Activated naive CD4-positive, alpha-beta T cell treated with anti-CD3 and anti-CD28 coated beads, Interleukin-2, amount 10 ng/mL, durations not matched to agents 7 days and 5 days (primary cell): ENCODE measurements at regions not wholly inside any gene's neighbourhood (a gene's known extent, or its start where the extent isn't known, plus 50 kb on each side); places are given as distances from the start of the nearest gene placed in this dataset.

ENCODE experiments used
- CTCF ChIA-PET: fragments of 350-600 bp; sonication (Branson Sonifier 250); formaldehyde crosslinking; loops from one replicate; lab custom pipeline; 2021; ENCODE audit warnings: antibody characterized with exemption; lab: Charles Lee
- DNase-seq: peaks from one replicate; pipeline ENCODE4 v3.0.0-alpha.2; 2020
- H3K27ac Mint-ChIP-seq: one replicate; pipeline ENCODE4 v1.8.0; 2021; ENCODE audit warnings: mild to moderate bottlenecking, moderate library complexity, mixed read lengths
- H3K27me3 Mint-ChIP-seq: one replicate; pipeline ENCODE4 v1.8.0; 2021; ENCODE audit warnings: mild to moderate bottlenecking, mixed read lengths
- H3K36me3 Mint-ChIP-seq: one replicate; pipeline ENCODE4 v1.8.0; 2021; ENCODE audit warnings: mixed read lengths
- H3K4me1 Mint-ChIP-seq: one replicate; pipeline ENCODE4 v1.8.0; 2021; ENCODE audit warnings: mixed read lengths
- H3K4me3 Mint-ChIP-seq: one replicate; pipeline ENCODE4 v1.8.0; 2021; ENCODE audit warnings: mild to moderate bottlenecking, moderate library complexity, mixed read lengths
- H3K9me3 Mint-ChIP-seq: one replicate; pipeline ENCODE4 v1.8.0; 2021; ENCODE audit warnings: mixed read lengths

GRCh38 chr2:42905341-42906110 is 113.1 kb upstream of the HAAO start:
- no peak for DNase-seq
- H3K36me3 Mint-ChIP-seq: no peaks in the 10 kb centered on the region
- H3K9me3 Mint-ChIP-seq: no peaks in the 10 kb centered on the region
- no peak overlapping the region for H3K4me3 Mint-ChIP-seq
- no peaks in the 10 kb centered on the region for H3K4me1 Mint-ChIP-seq
- no peak overlapping the region for H3K27ac Mint-ChIP-seq
- peaks cover 50% of the 10 kb centered on the region for H3K27me3 Mint-ChIP-seq
- CTCF ChIA-PET: no interaction called here

DNA sequence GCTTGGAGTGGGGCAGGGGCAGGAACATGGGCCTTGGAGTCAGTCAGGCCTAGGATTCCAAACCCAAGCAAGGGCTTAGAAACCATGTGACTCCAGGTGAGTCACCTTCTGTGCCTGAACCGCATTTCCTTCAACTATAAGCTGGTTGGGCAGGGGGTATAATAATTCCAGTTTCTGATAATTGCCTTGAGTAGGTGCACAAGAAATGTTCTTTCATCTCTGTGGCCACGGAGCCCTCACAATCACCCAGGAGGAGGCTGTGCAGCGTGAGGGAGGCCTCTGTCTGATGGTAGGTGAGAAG is 112.1 kb upstream of the HAAO start:
- no peak overlapping the region for H3K4me3 Mint-ChIP-seq
- H3K4me1 Mint-ChIP-seq: no peaks in the 10 kb centered on the region
- peaks cover 48% of the 10 kb centered on the region for H3K27me3 Mint-ChIP-seq
- no peak overlapping the region for H3K27ac Mint-ChIP-seq
- no peaks in the 10 kb centered on the region for H3K9me3 Mint-ChIP-seq
- H3K36me3 Mint-ChIP-seq: no peaks in the 10 kb centered on the region
- DNase-seq: no peak
- CTCF ChIA-PET: interaction anchor here (0.6 kb wide), 1 partner anchor 8 kb away, joined by 4 read pairs; no protein-coding TSS in a partner anchor

DNA sequence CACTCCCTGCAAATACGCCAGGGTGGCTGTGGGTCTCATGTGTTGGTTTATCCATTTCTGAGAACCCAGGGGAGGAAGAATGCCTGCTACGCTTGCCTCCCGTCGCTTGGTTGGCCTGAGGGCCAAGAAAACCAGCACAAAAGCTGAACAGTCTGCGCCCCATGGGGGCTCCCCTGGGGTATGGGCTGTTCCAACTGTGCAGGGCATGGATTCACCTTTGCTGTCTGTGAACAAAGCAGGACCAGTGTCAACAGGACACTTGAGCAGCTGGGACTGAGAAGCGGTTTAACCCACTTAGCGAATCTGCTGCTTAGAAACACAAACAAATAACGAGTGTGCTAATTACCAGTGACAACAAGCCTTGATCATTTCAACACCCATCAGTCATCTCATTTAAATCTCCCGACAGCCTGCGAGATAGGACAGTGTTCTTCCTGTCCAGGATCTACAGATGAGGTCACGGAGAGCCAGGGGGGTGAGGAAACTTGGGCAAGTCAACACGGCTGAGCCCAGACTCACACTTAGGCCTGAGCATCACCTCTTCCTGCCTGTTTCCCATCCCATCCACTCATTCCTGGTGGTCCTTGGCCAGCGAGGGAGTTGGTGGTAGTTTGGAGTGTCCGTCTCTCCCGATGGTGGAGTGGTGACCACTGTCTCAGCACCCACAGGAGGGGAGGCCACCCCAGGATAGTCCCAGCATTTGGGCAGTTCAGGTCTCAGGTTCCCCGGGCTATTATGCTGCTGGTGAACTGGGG is 111.6 kb upstream of the HAAO start:
- Mint-ChIP-seq H3K27ac (no peak overlapping the region), H3K4me1 (no peaks in the 10 kb centered on the region), H3K4me3 (no peak overlapping the region), H3K36me3 (no peaks in the 10 kb centered on the region), H3K27me3 (peaks cover 43% of the 10 kb centered on the region), H3K9me3 (no peaks in the 10 kb centered on the region)
- CTCF ChIA-PET: interaction anchor here (0.6 kb wide), 1 partner anchor 8 kb away, joined by 4 read pairs; no protein-coding TSS in a partner anchor
- no peak for DNase-seq

DNA sequence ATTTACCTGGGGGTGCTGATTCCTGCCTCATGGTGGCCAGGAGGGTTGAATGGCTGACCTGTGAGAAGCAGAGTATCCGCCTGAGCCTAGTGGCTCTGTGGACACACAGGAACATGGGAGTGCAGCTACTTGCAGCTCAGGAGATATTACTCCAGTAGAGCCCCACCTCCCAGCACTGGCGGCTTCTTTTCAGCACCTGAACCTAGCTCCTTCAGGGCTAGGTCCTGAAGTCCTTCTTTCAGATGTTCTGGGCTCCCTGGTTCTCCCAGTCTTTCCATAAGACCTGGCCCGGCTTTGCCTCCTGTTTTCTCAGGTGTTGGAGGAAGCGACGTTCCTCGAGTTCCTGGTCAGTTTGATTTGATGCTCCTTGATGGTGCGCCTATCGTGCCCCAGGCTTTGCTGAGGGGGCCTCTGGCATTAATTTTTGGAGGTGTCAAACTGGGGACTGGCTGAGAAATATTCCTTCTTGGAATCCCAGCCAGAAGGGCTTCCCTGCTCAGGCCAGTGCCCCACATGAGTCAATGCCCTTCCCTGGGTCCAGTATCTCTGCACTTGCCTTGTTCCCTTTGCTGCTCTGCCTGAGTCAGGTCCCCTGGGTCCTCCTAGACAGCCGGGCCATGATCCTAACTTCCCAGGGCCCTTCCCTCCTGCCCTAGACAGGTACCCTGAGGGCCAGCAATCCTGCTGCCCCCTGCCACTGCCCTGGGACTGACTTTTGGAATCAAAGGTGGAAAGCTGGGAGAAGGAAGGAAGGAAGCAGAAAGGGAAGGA is 110.7 kb upstream of the HAAO start:
- no peak overlapping the region for H3K27ac Mint-ChIP-seq
- no peak for DNase-seq
- H3K27me3 Mint-ChIP-seq: peaks cover 37% of the 10 kb centered on the region
- no peaks in the 10 kb centered on the region for H3K4me1 Mint-ChIP-seq
- CTCF ChIA-PET: interaction anchor here (0.6 kb wide), 1 partner anchor 44 kb away, joined by 3 read pairs; no protein-coding TSS in a partner anchor
- no peak overlapping the region for H3K4me3 Mint-ChIP-seq
- no peaks in the 10 kb centered on the region for H3K9me3 Mint-ChIP-seq
- no peaks in the 10 kb centered on the region for H3K36me3 Mint-ChIP-seq

DNA sequence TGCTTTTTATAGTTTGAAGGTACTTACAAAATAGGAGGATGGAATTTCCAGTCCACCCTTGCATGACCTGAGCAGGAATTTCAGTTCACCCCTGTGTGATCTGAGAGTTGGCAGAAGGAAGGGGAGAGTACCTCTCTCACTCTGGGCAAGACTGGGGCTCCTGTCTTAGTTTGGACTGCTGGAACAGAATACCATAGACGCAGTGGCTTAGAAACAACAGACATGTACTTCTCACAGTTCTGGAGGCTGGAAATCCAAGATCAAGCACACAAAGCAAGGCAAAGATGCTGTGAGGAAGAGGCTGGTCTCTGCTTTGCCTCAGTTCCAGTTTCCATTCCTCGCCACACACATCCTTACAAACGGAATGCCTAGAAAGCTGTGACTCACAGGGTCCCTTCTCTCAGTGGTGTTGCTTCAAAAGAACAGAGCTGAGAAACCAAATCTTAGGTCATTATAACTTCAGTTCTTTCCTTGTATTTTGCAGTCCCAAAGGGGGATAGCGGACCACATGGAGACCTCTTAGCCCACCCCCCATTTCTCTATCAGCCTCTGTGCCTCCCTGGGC is 108.8 kb upstream of the HAAO start:
- CTCF ChIA-PET: interaction anchor here (1.8 kb wide), 1 partner anchor 584 kb away, joined by 5 read pairs; no protein-coding TSS in a partner anchor
- H3K27ac Mint-ChIP-seq: no peak overlapping the region
- DNase-seq: no peak
- H3K36me3 Mint-ChIP-seq: no peaks in the 10 kb centered on the region
- no peaks in the 10 kb centered on the region for H3K9me3 Mint-ChIP-seq
- peaks cover 26% of the 10 kb centered on the region for H3K27me3 Mint-ChIP-seq
- H3K4me1 Mint-ChIP-seq: no peaks in the 10 kb centered on the region
- H3K4me3 Mint-ChIP-seq: no peak overlapping the region

DNA sequence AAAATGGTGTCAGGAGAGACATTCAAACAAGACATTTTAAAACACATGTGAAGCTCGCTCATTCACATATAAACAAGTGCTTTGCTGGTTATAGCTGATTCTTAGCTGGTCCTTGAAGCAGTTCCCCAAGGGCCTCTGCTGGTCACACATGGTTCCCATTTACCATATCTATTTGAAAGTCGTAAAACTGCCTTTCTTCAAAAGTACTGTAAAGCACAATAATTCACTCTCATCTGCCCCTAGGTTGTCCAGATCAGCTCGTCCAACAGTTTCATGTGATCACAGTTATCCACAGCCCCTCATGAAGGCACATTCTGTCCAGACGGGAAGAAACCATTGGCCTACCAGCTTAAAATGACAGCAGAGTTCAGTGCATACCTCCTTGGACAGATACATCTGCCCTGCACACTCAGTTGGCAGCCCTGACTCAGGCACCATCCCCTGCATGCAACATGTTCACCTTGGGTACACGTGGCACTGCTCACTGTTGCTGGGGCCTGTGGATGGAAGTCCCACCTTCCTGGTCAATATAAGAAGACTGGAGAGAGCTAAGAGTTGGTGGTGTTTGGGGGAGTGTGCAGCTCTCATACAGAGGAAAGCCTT is 108.0 kb upstream of the HAAO start:
- Mint-ChIP-seq H3K4me1 (no peaks in the 10 kb centered on the region), H3K36me3 (no peaks in the 10 kb centered on the region), H3K4me3 (no peak overlapping the region), H3K27me3 (peaks cover 18% of the 10 kb centered on the region), H3K27ac (no peak overlapping the region), H3K9me3 (no peaks in the 10 kb centered on the region)
- no peak for DNase-seq
- CTCF ChIA-PET: interaction anchor here (0.7 to 1.8 kb wide), 3 partner anchors 19 to 585 kb away, joined by 3 to 5 read pairs (median 3); no protein-coding TSS in a partner anchor

GRCh38 chr2:42897358-42897757 is 105.0 kb upstream of the HAAO start:
- H3K27me3 Mint-ChIP-seq: peaks cover 24% of the 10 kb centered on the region
- H3K27ac Mint-ChIP-seq: no peak overlapping the region
- CTCF ChIA-PET: interaction anchor here (1.4 kb wide), 1 partner anchor 587 kb away, joined by 3 read pairs; no protein-coding TSS in a partner anchor
- H3K36me3 Mint-ChIP-seq: no peaks in the 10 kb centered on the region
- no peak for DNase-seq
- H3K4me3 Mint-ChIP-seq: no peak overlapping the region
- H3K4me1 Mint-ChIP-seq: no peaks in the 10 kb centered on the region
- no peaks in the 10 kb centered on the region for H3K9me3 Mint-ChIP-seq

DNA sequence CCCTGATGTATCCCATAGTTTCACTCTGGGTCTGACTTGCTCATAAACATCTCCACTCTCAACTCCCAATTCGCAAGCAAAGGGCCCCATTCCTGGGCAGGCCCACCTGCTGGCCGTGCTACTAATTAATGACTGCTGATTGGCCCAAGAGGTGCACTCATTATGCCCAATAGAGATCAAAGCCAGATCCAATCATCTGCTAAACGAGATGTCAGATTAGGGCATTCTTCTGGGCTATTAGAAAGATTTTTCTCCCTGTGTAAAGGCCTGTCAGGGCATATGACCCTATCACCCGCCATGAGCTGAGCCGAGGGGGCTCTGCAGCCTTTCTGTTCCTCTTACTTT is 103.4 kb upstream of the HAAO start:
- no peak for DNase-seq
- Mint-ChIP-seq H3K4me1 (no peaks in the 10 kb centered on the region), H3K27me3 (peaks cover 14% of the 10 kb centered on the region), H3K27ac (no peak overlapping the region), H3K9me3 (no peaks in the 10 kb centered on the region), H3K4me3 (no peak overlapping the region), H3K36me3 (no peaks in the 10 kb centered on the region)
- CTCF ChIA-PET: no interaction called here

GRCh38 chr2:42895134-42895790 is 102.9 kb upstream of the HAAO start:
- H3K9me3 Mint-ChIP-seq: no peaks in the 10 kb centered on the region
- CTCF ChIA-PET: no interaction called here
- H3K27me3 Mint-ChIP-seq: peaks cover 10% of the 10 kb centered on the region
- no peak overlapping the region for H3K4me3 Mint-ChIP-seq
- no peaks in the 10 kb centered on the region for H3K4me1 Mint-ChIP-seq
- H3K27ac Mint-ChIP-seq: no peak overlapping the region
- no peak for DNase-seq
- H3K36me3 Mint-ChIP-seq: no peaks in the 10 kb centered on the region

GRCh38 chr2:42893047-42893758 is 100.8 kb upstream of the HAAO start:
- H3K27me3 Mint-ChIP-seq: peaks cover 11% of the 10 kb centered on the region
- no peak overlapping the region for H3K4me3 Mint-ChIP-seq
- H3K9me3 Mint-ChIP-seq: peaks cover 7% of the 10 kb centered on the region
- DNase-seq: no peak
- H3K4me1 Mint-ChIP-seq: no peaks in the 10 kb centered on the region
- CTCF ChIA-PET: no interaction called here
- no peak overlapping the region for H3K27ac Mint-ChIP-seq
- H3K36me3 Mint-ChIP-seq: no peaks in the 10 kb centered on the region

GRCh38 chr2:42890791-42891355 is 98.5 kb upstream of the HAAO start:
- H3K9me3 Mint-ChIP-seq: peaks cover 7% of the 10 kb centered on the region
- peaks cover 16% of the 10 kb centered on the region for H3K27me3 Mint-ChIP-seq
- H3K4me1 Mint-ChIP-seq: no peaks in the 10 kb centered on the region
- H3K36me3 Mint-ChIP-seq: no peaks in the 10 kb centered on the region
- CTCF ChIA-PET: no interaction called here
- no peak overlapping the region for H3K27ac Mint-ChIP-seq
- DNase-seq: no peak
- H3K4me3 Mint-ChIP-seq: no peak overlapping the region

DNA sequence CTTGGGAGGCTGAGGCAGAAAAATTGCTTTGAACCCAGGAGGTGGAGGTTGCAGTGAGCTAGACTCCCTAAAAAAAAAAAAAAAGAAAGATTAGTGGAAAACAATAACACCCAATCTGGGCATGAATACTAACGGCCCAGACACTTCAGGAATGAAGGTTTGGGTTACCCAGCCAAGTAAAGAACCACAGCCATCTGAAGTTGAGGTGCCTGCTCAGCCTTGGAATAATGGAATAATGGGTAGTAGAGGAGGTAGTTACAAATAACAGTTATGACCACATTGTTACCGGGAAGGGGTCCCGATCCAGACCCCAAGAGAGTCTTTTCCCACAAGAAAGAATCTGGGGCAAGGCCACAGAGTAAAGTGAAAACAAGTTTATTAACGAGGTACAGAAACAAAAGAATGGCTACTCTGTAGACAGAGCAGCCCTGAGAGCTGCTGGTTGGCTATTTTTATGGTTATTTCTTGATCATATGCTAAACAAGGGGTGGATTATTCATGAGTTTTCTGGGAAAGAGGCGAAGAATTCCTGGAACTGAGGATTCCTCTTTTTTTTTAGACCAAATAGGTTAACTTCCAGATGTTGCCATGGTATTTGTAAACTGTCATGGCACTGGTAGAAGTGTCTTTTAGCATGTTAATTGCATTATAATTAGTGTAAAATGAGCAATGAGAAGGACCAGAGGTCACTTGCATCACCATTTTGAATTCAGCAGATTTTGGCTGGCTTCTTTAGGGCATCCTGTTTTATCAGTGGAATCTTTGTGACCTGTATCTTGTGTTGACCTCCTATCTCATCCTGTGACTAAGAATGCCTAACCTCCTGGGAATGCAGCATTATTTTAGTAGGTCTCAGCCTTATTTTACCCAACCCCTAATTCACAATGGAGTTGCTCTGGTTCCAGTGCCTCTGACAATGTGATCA is 96.2 kb upstream of the HAAO start:
- Mint-ChIP-seq H3K27me3 (peaks cover 14% of the 10 kb centered on the region), H3K9me3 (peaks cover 7% of the 10 kb centered on the region), H3K27ac (no peak overlapping the region), H3K36me3 (no peaks in the 10 kb centered on the region), H3K4me3 (no peak overlapping the region), H3K4me1 (no peaks in the 10 kb centered on the region)
- no peak for DNase-seq
- CTCF ChIA-PET: no interaction called here
